SU-DHL-6 (cell line): ENCODE measurements at regions not wholly inside any gene's neighbourhood (a gene's known extent, or its start where the extent isn't known, plus 50 kb on each side); places are given as distances from the start of the nearest gene placed in this dataset.

Source experiments
- EZH2phosphoT487 ChIP-seq: fragments of 200-600 bp; sonication (generic), shearing (Covaris generic); conservative IDR thresholded peaks from 2 replicates; pipeline ENCODE4 v1.6.1; 2018; ENCODE audit warnings: mild to moderate bottlenecking, antibody characterized with exemption, low read length, moderate library complexity, mixed read lengths
- TF ChIP-seq, protein P1 (sequence below): fragments of 200-600 bp; sonication (generic); IDR thresholded peaks from one replicate; pipeline ENCODE4 v1.5.1; 2017; ENCODE audit warnings: antibody characterized with exemption, mild to moderate bottlenecking, low read length, moderate library complexity; ENCODE audit not compliant: insufficient read depth, poor library complexity, severe bottlenecking

DNA sequence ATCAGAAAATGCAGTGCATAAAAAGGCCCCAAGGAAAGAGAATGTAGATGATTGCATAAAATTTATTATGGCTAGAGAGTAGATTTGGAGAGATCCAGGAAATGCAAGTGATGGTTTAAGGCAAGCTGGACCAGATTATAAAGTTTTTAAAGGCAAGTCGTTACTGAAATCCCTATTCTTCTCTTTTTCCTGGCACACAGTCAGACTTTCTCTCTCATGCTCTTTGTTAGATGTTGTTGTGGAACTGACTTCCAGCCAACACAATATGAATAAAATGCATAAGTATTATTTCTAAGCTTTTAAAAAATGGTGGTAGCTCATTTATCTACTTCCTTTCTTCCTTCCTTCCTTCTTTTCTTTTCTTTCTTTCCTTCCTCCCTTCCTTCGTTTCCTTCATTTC lies 1085.4 kb upstream of the CDH6 start:
- TF ChIP-seq, protein P1, sequence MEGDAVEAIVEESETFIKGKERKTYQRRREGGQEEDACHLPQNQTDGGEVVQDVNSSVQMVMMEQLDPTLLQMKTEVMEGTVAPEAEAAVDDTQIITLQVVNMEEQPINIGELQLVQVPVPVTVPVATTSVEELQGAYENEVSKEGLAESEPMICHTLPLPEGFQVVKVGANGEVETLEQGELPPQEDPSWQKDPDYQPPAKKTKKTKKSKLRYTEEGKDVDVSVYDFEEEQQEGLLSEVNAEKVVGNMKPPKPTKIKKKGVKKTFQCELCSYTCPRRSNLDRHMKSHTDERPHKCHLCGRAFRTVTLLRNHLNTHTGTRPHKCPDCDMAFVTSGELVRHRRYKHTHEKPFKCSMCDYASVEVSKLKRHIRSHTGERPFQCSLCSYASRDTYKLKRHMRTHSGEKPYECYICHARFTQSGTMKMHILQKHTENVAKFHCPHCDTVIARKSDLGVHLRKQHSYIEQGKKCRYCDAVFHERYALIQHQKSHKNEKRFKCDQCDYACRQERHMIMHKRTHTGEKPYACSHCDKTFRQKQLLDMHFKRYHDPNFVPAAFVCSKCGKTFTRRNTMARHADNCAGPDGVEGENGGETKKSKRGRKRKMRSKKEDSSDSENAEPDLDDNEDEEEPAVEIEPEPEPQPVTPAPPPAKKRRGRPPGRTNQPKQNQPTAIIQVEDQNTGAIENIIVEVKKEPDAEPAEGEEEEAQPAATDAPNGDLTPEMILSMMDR: no peak
- TF ChIP-seq EZH2phosphoT487: no peak
